Cardiac fibroblast (primary cell): ENCODE measurements at regions not wholly inside any gene's neighbourhood (a gene's known extent, or its start where the extent isn't known, plus 50 kb on each side); places are given as distances from the start of the nearest gene placed in this dataset.

Experiments
- DNase-seq, 2 donors: peaks; one replicate each; pipeline versions ENCODE4 v3.0.0 to v3.0.0-alpha.2; 2010; ENCODE audit warnings: low read depth in 2 of 2
- H3K4me3 ChIP-seq, 2 donors: replicated peaks in 1 of 2; 1 replicate in 1 of 2; 2 replicates in 1 of 2; pipeline ENCODE4 v1.5.1; 2011; ENCODE audit warnings: low read depth in 2 of 2, low read length in 2 of 2, mild to moderate bottlenecking in 2 of 2, moderate library complexity in 1 of 2
- CTCF ChIP-seq: IDR thresholded peaks from one replicate; pipeline ENCODE4 v1.5.1; 2011; ENCODE audit warnings: low read depth, mild to moderate bottlenecking, low read length, inconsistent platforms

GRCh38 chr7:68256295-68256694, 1259.7 kb downstream of the TYW1 start:
- DNase-seq: no peak
- H3K4me3 ChIP-seq: no peak overlapping the region
- TF ChIP-seq CTCF: no peak

GRCh38 chr7:68258609-68259008, 1262.0 kb downstream of the TYW1 start:
- DNase-seq: no peak
- no peak for TF ChIP-seq CTCF
- no peak overlapping the region for H3K4me3 ChIP-seq

GRCh38 chr7:68265258-68265657, 1268.6 kb downstream of the TYW1 start:
- DNase-seq: no peak
- H3K4me3 ChIP-seq: no peak overlapping the region
- no peak for TF ChIP-seq CTCF

GRCh38 chr7:68266004-68266579, 1269.5 kb downstream of the TYW1 start:
- no peak overlapping the region for H3K4me3 ChIP-seq
- TF ChIP-seq CTCF: no peak
- no peak for DNase-seq

GRCh38 chr7:68267486-68267885, 1270.9 kb downstream of the TYW1 start:
- TF ChIP-seq CTCF: no peak
- no peak for DNase-seq
- no peak overlapping the region for H3K4me3 ChIP-seq

- TF ChIP-seq CTCF: no peak
Observed at GRCh38 chr7:68269405-68269804, 1272.8 kb downstream of the TYW1 start.

GRCh38 chr7:68272507-68272906, 1275.9 kb downstream of the TYW1 start:
- DNase-seq: no peak
- TF ChIP-seq CTCF: no peak
- no peak overlapping the region for H3K4me3 ChIP-seq

More at GRCh38 chr7:68269405-68269804, 1272.8 kb downstream of the TYW1 start:
- H3K4me3 ChIP-seq: no peak overlapping the region
- DNase-seq: peak in 1 of 2 donors; percentile 16
